OCI-LY7 (cell line): ENCODE measurements at regions not wholly inside any gene's neighbourhood (a gene's known extent, or its start where the extent isn't known, plus 50 kb on each side); places are given as distances from the start of the nearest gene placed in this dataset.

Experiments
- BruUV-seq: library from RNA; stranded (reverse); fragments of 400-500 nt; replicated peaks from 2 replicates; lab custom pipeline; 2021; lab: Mats Ljungman, UMichigan
- CTCF ChIA-PET: fragments of 300-600 bp; sonication (Branson Sonifier 250); formaldehyde crosslinking; loops from one replicate; lab custom pipeline; 2022; ENCODE audit warnings: antibody characterized with exemption; ENCODE audit not compliant: unreplicated experiment; lab: Charles Lee
- POLR2A ChIA-PET: fragments of 300-600 bp; sonication (Branson Sonifier 250); formaldehyde crosslinking; loops from one replicate; lab custom pipeline; 2022; ENCODE audit warnings: antibody characterized with exemption; lab: Charles Lee
- DNase-seq: peaks from one replicate; pipeline ENCODE4 v3.0.0-alpha.2; 2015; ENCODE audit warnings: low spot score
- H2AFZ ChIP-seq: fragments of 200-600 bp; sonication (generic), shearing (Covaris generic); 2 replicates; pipeline ENCODE4 v1.6.1; 2014; ENCODE audit warnings: mild to moderate bottlenecking, antibody characterized with exemption, low read length, moderate library complexity
- H3K27ac ChIP-seq: fragments of 200-600 bp; sonication (generic); 2 replicates; pipeline ENCODE4 v1.5.1; 2014; ENCODE audit warnings: mixed run types, low read depth, mild to moderate bottlenecking, moderate library complexity, low read length, inconsistent platforms; ENCODE audit not compliant: poor library complexity, severe bottlenecking
- H3K36me3 ChIP-seq: fragments of 200-600 bp; sonication (generic); 2 replicates; pipeline ENCODE4 v1.6.1; 2014; ENCODE audit warnings: mild to moderate bottlenecking, antibody characterized with exemption, low read length, moderate library complexity, mixed read lengths; ENCODE audit not compliant: insufficient read depth
- H3K4me1 ChIP-seq: fragments of 200-600 bp; sonication (generic); 2 replicates; pipeline ENCODE4 v1.5.1; 2014; ENCODE audit warnings: mild to moderate bottlenecking, low read length; ENCODE audit not compliant: insufficient read depth, poor library complexity, severe bottlenecking
- H3K4me2 ChIP-seq: fragments of 200-600 bp; sonication (generic); 2 replicates; pipeline ENCODE4 v1.6.1; 2014; ENCODE audit warnings: mild to moderate bottlenecking, low read length
- H3K4me3 ChIP-seq: fragments of 200-600 bp; sonication (generic); 2 replicates; pipeline ENCODE4 v1.5.1; 2014; ENCODE audit warnings: mild to moderate bottlenecking, low read depth, low read length; ENCODE audit not compliant: poor library complexity, severe bottlenecking
- H3K79me2 ChIP-seq: fragments of 200-600 bp; sonication (generic); 2 replicates; pipeline ENCODE4 v1.6.1; 2016; ENCODE audit warnings: low read depth, mild to moderate bottlenecking, low read length, moderate library complexity, mixed read lengths; ENCODE audit not compliant: insufficient read depth
- H3K9me2 ChIP-seq: fragments of 200-600 bp; sonication (generic); 2 replicates; pipeline ENCODE4 v1.6.1; 2016; ENCODE audit warnings: mild to moderate bottlenecking, low read length, mixed read lengths; ENCODE audit not compliant: insufficient read depth
- H3K9me3 ChIP-seq: fragments of 200-600 bp; sonication (generic); 2 replicates; pipeline ENCODE4 v1.6.1; 2014; ENCODE audit warnings: mild to moderate bottlenecking, mixed run types, low read length, mixed read lengths
- H4K20me1 ChIP-seq: fragments of 200-600 bp; sonication (generic); 2 replicates; pipeline ENCODE4 v1.6.1; 2014; ENCODE audit warnings: mild to moderate bottlenecking, antibody characterized with exemption, low read length, moderate library complexity, mixed read lengths; ENCODE audit not compliant: insufficient read depth
- EZH2phosphoT487 ChIP-seq: fragments of 200-600 bp; sonication (generic); IDR thresholded peaks from 2 replicates; pipeline ENCODE4 v1.6.1; 2018; ENCODE audit warnings: low read depth, borderline replicate concordance, mild to moderate bottlenecking, mixed run types, antibody characterized with exemption, low read length, moderate library complexity, mixed read lengths
- intact Hi-C: fragments of 100-400 bp; cut with micrococcal nuclease; formaldehyde crosslinking; loops from one replicate; pipeline ENCODE4 v1.10.0; 2022; ENCODE audit not compliant: unreplicated experiment
- TF ChIP-seq, protein P1 (sequence below): fragments of 200-600 bp; sonication (generic); conservative IDR thresholded peaks from 2 replicates; pipeline ENCODE4 v1.5.1; 2014; ENCODE audit warnings: mild to moderate bottlenecking, antibody characterized with exemption, low read length, moderate library complexity, mixed read lengths

GRCh38 chr3:72418244-72418643 is 430.0 kb downstream of the SHQ1 start:
- intact Hi-C loops: no loop called here
- Histone ChIP-seq H3K4me2 (no peak overlapping the region), H3K79me2 (peaks cover 93% of the 10 kb centered on the region), H3K36me3 (peaks cover 9% of the 10 kb centered on the region; the same call in 1 of the 2 replicates), H4K20me1 (0 out of 2 replicates have a peak, but pooled peaks cover 6% of the 10 kb centered on the region), H3K27ac (no peak overlapping the region), H2AFZ (no peak overlapping the region), H3K4me3 (no peak overlapping the region), H3K9me2 (no peaks in the 10 kb centered on the region), H3K9me3 (peaks cover 16% of the 10 kb centered on the region; the same call in 1 of the 2 replicates), H3K4me1 (no peaks in the 10 kb centered on the region)
- ChIA-PET CTCF (no interaction called here), POLR2A (interaction anchor here (0.6 to 1.3 kb wide), 2 partner anchors 9 to 11 kb away, joined by 3 to 4 read pairs; no protein-coding TSS in a partner anchor)
- no TSS peak for BruUV-seq
- TF ChIP-seq, protein P1, sequence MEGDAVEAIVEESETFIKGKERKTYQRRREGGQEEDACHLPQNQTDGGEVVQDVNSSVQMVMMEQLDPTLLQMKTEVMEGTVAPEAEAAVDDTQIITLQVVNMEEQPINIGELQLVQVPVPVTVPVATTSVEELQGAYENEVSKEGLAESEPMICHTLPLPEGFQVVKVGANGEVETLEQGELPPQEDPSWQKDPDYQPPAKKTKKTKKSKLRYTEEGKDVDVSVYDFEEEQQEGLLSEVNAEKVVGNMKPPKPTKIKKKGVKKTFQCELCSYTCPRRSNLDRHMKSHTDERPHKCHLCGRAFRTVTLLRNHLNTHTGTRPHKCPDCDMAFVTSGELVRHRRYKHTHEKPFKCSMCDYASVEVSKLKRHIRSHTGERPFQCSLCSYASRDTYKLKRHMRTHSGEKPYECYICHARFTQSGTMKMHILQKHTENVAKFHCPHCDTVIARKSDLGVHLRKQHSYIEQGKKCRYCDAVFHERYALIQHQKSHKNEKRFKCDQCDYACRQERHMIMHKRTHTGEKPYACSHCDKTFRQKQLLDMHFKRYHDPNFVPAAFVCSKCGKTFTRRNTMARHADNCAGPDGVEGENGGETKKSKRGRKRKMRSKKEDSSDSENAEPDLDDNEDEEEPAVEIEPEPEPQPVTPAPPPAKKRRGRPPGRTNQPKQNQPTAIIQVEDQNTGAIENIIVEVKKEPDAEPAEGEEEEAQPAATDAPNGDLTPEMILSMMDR: no peak
- no peak for TF ChIP-seq EZH2phosphoT487
- DNase-seq: no peak

DNA sequence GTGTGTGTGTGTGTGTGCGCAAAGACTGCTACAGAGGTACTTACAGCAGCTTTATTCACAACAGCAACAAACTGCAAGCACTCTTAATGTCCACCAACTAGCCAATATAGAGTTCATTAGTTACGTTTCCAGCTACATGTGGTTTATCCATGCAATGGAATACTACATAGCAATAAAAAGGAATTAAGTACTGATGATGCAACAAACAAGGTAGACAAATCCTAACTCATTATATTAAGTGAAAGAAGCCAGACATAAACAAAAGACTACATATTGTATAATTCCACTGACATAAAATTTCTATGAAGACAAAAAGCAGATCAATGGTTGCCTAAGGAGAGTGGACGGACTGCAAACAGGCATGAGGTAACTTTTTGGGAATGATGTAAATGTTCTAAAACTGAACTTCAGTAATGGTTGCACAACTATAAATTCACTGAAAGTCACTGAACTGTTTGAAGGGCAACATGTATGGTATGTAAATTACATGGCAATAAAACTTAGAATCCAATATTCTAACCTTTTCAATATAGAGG is 433.7 kb downstream of the SHQ1 start:
- H3K9me3 ChIP-seq: no peaks in the 10 kb centered on the region
- intact Hi-C loops: no loop called here
- ChIA-PET CTCF (no interaction called here), POLR2A (interaction anchor here (1.1 kb wide), 1 partner anchor 18 kb away, joined by 4 read pairs; no protein-coding TSS in a partner anchor)
- peaks cover 89% of the 10 kb centered on the region for H3K79me2 ChIP-seq
- H4K20me1 ChIP-seq: peaks cover 15% of the 10 kb centered on the region
- H3K4me2 ChIP-seq: no peak overlapping the region
- H3K36me3 ChIP-seq: no peaks in the 10 kb centered on the region
- H3K27ac ChIP-seq: no peak overlapping the region
- H3K9me2 ChIP-seq: no peaks in the 10 kb centered on the region
- BruUV-seq: no TSS peak
- H2AFZ ChIP-seq: no peak overlapping the region
- no peak overlapping the region for H3K4me3 ChIP-seq
- DNase-seq: no peak
- no peak for TF ChIP-seq EZH2phosphoT487
- TF ChIP-seq, protein P1: no peak
- H3K4me1 ChIP-seq: no peaks in the 10 kb centered on the region

- Histone ChIP-seq H3K9me2 (no peaks in the 10 kb centered on the region), H3K4me1 (no peaks in the 10 kb centered on the region), H4K20me1 (peaks cover 20% of the 10 kb centered on the region), H3K4me2 (no peak overlapping the region), H3K9me3 (no peaks in the 10 kb centered on the region), H3K79me2 (peaks cover 88% of the 10 kb centered on the region), H3K27ac (no peak overlapping the region), H2AFZ (no peak overlapping the region), H3K36me3 (no peaks in the 10 kb centered on the region), H3K4me3 (no peak overlapping the region)
- BruUV-seq: no TSS peak
- TF ChIP-seq, protein P1: no peak
- no peak for TF ChIP-seq EZH2phosphoT487
- POLR2A ChIA-PET: no interaction called here
- intact Hi-C loops: no loop called here
- DNase-seq: no peak
- CTCF ChIA-PET: no interaction called here
Observed at GRCh38 chr3:72413228-72413627, 435.0 kb downstream of the SHQ1 start.
